Stomach (tissue), 4 donors: ENCODE measurements at regions not wholly inside any gene's neighbourhood (a gene's known extent, or its start where the extent isn't known, plus 50 kb on each side); places are given as distances from the start of the nearest gene placed in this dataset.

Experiments
- EP300 ChIP-seq: sonication (generic); formaldehyde crosslinking; IDR thresholded peaks from one replicate; pipeline ENCODE4 v1.6.1; 2017; ENCODE audit warnings: antibody characterized with exemption
- POLR2A ChIP-seq, 4 donors: fragments of 450-650 bp; IDR thresholded peaks; one replicate each; pipeline ENCODE4 v1.6.1; 2016; ENCODE audit warnings: antibody characterized with exemption in 4 of 4, control low read depth in 2 of 4, mild to moderate bottlenecking in 1 of 4, moderate library complexity in 1 of 4
- POLR2AphosphoS5 ChIP-seq, 3 donors: sonication (generic); formaldehyde crosslinking; IDR thresholded peaks; one replicate each; pipeline ENCODE4 v1.6.1; 2016; ENCODE audit warnings: antibody characterized with exemption in 3 of 3
- TF ChIP-seq, protein P1 (sequence below), 7 experiments: fragments of 450-650 bp in 4 of 7; fragments of 200-600 bp in 3 of 7; sonication (generic) in 3 of 7; IDR thresholded peaks; one replicate each; pipeline ENCODE4 v1.5.1; 2016 to 2019; ENCODE audit warnings: antibody characterized with exemption in 7 of 7, control low read depth in 2 of 7, mild to moderate bottlenecking in 1 of 7

DNA sequence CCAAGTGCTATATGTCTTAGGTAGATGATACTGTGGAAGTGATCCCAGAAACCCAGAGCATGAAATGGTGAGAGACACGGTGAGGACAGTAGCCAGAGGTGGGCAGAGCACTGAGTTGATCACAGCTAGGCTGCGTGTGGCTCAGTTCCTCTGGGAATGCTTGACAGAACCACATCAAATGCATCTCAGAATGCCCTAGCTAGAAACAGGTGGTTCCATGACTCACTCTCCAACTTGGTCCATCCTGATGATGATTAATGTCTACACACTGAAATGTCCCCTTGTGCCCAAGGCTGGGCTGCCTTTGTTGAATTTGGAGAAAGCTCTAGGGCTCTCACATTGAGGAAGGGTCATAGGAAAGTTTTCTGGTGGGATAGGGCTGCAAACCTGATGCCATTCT is 113.6 kb downstream of the ZNF518B start:
- TF ChIP-seq, protein P1, sequence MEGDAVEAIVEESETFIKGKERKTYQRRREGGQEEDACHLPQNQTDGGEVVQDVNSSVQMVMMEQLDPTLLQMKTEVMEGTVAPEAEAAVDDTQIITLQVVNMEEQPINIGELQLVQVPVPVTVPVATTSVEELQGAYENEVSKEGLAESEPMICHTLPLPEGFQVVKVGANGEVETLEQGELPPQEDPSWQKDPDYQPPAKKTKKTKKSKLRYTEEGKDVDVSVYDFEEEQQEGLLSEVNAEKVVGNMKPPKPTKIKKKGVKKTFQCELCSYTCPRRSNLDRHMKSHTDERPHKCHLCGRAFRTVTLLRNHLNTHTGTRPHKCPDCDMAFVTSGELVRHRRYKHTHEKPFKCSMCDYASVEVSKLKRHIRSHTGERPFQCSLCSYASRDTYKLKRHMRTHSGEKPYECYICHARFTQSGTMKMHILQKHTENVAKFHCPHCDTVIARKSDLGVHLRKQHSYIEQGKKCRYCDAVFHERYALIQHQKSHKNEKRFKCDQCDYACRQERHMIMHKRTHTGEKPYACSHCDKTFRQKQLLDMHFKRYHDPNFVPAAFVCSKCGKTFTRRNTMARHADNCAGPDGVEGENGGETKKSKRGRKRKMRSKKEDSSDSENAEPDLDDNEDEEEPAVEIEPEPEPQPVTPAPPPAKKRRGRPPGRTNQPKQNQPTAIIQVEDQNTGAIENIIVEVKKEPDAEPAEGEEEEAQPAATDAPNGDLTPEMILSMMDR (IDR thresholded peaks at IDR 0.05): no peak
- TF ChIP-seq POLR2AphosphoS5 (IDR thresholded peaks at IDR 0.05) (no peak), POLR2A (IDR thresholded peaks at IDR 0.05) (no peak), EP300 (no peak)
